PFSK-1 (cell line): ENCODE measurements at regions not wholly inside any gene's neighbourhood (a gene's known extent, or its start where the extent isn't known, plus 50 kb on each side); places are given as distances from the start of the nearest gene placed in this dataset.

ENCODE experiments used
- FOXP2 ChIP-seq: optimal IDR thresholded peaks from 2 replicates; pipeline ENCODE3; 2011; ENCODE audit warnings: borderline replicate concordance, control low read depth, inconsistent platforms; ENCODE audit not compliant: insufficient read depth; ENCODE audit errors: extremely low read length, extremely low read depth
- POLR2AphosphoS5 ChIP-seq: IDR thresholded peaks from 2 replicates; pipeline ENCODE4 v1.6.1; 2012; ENCODE audit warnings: low read depth, mild to moderate bottlenecking, control low read depth, low read length, moderate library complexity
- SIN3A ChIP-seq: IDR thresholded peaks from 2 replicates; pipeline ENCODE4 v1.6.1; 2012; ENCODE audit warnings: mild to moderate bottlenecking, low read length, moderate library complexity, borderline replicate concordance; ENCODE audit not compliant: insufficient read depth
- TAF1 ChIP-seq: IDR thresholded peaks from 2 replicates; pipeline ENCODE4 v1.6.1; 2012; ENCODE audit warnings: low read length, control low read depth, borderline replicate concordance; ENCODE audit not compliant: insufficient read depth
- TF ChIP-seq, protein P1 (sequence below), 2 experiments: IDR thresholded peaks; 2 replicates each; pipeline versions ENCODE4 v1.6.1 to v1.8.0; 2011 to 2012; ENCODE audit warnings: low read depth in 2 of 2, low read length in 2 of 2, control low read depth in 1 of 2, inconsistent platforms in 1 of 2, mild to moderate bottlenecking in 1 of 2, moderate library complexity in 1 of 2; ENCODE audit not compliant: insufficient read depth in 1 of 2

DNA sequence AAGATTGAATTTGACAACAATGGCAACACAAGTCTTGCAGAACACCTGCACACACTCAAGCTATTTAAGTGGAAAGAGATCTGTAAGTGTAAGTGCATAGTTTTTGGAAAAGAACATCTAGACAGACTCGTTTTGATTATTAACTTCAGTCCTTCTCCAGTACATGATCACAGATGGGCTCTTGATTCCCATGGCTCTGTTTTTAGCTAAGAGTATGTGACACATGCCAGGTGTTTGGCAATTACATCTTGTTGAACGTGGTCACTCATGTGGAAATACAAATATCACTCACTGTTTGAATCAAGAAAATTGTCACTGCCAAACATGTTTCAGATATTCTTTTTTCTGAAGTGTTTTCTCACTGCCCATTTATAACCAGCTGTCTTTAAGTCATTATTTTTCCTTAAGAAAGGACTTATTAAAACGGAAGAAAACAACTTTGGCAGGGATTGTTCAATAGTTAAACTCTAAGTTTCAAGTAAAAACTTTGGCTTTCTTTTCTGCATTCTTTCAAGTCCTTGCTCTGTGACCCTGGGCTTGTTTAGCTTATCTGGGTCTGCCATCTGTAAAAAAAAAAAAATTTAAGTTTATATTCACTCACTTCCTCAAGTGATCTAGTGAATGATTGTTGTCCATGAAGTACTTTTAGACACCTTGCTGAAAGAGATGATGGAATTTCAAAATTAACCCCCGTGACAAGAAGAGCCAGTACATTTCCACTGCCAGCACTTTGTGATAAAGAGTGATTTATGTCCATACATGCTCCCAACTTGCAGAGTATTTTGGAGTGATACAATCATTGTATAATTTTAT is 125.4 kb downstream of the ATXN3L start:
- no peak for TF ChIP-seq POLR2AphosphoS5
- no peak for TF ChIP-seq FOXP2
- TF ChIP-seq TAF1: no peak
- TF ChIP-seq, protein P1, sequence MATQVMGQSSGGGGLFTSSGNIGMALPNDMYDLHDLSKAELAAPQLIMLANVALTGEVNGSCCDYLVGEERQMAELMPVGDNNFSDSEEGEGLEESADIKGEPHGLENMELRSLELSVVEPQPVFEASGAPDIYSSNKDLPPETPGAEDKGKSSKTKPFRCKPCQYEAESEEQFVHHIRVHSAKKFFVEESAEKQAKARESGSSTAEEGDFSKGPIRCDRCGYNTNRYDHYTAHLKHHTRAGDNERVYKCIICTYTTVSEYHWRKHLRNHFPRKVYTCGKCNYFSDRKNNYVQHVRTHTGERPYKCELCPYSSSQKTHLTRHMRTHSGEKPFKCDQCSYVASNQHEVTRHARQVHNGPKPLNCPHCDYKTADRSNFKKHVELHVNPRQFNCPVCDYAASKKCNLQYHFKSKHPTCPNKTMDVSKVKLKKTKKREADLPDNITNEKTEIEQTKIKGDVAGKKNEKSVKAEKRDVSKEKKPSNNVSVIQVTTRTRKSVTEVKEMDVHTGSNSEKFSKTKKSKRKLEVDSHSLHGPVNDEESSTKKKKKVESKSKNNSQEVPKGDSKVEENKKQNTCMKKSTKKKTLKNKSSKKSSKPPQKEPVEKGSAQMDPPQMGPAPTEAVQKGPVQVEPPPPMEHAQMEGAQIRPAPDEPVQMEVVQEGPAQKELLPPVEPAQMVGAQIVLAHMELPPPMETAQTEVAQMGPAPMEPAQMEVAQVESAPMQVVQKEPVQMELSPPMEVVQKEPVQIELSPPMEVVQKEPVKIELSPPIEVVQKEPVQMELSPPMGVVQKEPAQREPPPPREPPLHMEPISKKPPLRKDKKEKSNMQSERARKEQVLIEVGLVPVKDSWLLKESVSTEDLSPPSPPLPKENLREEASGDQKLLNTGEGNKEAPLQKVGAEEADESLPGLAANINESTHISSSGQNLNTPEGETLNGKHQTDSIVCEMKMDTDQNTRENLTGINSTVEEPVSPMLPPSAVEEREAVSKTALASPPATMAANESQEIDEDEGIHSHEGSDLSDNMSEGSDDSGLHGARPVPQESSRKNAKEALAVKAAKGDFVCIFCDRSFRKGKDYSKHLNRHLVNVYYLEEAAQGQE (IDR thresholded peaks at IDR 0.05; ENCODE audit: insufficient read depth in 1 of 2, low read depth in 2 of 2, low read length in 2 of 2): no peak
- no peak for TF ChIP-seq SIN3A

DNA sequence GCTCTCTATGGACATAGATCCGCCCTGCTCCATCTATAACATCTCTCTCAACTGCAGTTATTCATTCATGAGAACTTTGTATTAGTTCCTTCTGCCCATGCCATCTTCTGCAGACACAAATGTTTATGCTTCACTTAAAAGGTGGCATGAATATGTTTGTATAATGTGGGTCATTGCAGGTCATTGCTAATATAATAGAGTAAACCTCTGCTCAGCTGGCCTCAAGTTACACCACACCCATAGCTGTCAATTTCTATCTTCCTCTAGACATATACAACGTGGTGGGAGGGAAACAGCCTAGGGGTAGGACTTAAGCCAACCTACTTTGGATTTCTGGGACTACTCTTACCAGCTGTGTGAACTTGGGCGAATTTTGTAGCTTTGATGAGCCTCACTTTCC is 129.8 kb downstream of the ATXN3L start:
- TF ChIP-seq TAF1 (no peak), FOXP2 (no peak), SIN3A (no peak), POLR2AphosphoS5 (no peak)
- TF ChIP-seq, protein P1 (IDR thresholded peaks at IDR 0.05; ENCODE audit: insufficient read depth in 1 of 2, low read depth in 2 of 2, low read length in 2 of 2): no peak

DNA sequence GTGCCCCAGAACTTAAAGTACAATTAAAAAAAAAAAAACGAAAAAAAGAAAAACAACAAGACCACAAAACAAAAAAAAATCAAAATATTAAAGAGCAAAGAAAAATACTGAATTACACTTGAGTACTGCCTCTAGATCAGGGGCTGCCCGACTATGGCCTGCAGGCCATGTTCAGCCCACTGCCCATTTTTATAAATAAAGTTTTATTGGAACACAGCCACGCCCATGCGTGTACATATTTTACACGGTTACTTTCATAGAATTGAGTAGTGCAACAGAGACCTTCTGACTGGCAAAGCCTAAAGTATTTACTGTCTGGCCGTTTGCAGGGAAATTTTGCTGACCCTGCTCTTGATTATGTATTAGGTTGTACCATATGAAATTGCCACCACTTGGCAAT is 130.5 kb downstream of the ATXN3L start:
- no peak for TF ChIP-seq SIN3A
- no peak for TF ChIP-seq POLR2AphosphoS5
- TF ChIP-seq FOXP2: no peak
- TF ChIP-seq TAF1: no peak

DNA sequence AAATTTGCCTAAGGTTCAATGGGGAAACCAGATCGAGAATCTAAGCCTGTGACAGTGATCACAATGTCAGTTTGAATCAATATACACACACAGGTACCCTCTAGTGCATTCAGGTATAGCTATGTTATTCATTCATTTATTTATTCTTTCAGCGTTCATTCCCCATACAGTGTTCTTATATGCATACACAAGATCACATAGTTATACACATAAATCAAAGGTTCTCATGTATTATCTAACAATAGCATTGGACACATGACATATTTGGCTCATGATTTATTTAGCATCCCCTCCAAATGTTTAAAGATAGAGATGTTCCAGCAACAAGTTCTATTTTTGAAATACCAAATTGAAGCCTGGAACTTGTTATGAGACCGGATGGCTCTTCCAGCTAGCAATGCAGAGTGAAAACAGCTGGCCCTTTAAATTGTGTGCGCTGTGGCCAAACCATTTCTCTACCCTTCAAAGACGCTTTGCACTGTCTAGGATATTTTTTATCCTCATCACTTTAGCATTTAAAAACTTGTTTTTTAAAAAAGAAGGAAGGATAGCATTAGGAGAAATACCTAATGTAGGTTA is 131.0 kb downstream of the ATXN3L start:
- TF ChIP-seq POLR2AphosphoS5: no peak

DNA sequence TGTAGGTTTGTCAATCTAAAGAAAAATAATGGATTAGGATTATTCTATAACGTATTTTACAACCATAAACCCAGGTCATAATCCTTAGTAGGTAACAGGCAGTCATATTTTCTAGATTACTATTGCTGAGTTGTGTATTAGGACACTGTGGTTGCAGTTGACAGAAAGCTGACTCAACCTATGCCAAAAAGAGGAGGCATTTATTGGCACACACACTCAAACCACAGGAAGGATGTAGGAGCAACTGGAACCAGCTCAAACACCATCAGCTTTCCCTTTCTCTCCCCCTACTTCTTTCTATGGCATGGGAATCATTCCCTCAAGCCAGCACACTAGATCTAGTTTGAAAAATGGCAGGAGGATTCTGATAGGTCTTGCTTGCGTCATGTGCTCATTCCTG is 136.4 kb upstream of the FAM9C start:
- TF ChIP-seq FOXP2 (no peak), TAF1 (no peak), SIN3A (no peak)

DNA sequence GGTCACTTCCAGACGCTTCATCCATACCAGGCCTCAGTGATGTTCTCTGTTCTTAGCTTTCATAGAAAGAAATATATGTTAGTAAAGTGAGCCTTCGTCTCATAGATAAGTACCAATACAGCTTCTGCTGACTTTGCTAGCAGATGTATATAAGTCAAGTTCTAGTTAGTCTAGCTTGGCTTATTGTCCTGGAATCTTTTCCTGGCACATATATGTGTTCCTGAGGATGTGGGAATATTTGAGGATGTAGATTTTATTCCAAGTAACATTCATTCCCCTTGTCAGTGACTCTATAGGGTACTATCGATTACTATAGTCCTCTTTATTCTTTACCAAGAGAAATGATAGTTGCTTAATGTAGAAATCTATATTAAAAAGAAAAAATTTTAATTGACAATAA is 135.2 kb upstream of the FAM9C start:
- TF ChIP-seq POLR2AphosphoS5 (no peak), SIN3A (no peak)
- TF ChIP-seq, protein P1 (IDR thresholded peaks at IDR 0.05; ENCODE audit: insufficient read depth in 1 of 2, low read depth in 2 of 2, low read length in 2 of 2): no peak
